GM12878 (cell line): ENCODE measurements at regions not wholly inside any gene's neighbourhood (a gene's known extent, or its start where the extent isn't known, plus 50 kb on each side); places are given as distances from the start of the nearest gene placed in this dataset.

ENCODE experiments used
- ATAC-seq: fragments of 200-7000 bp; cut with Tn5 transposase; 3 replicates; pipeline ENCODE4 v1.9.1; 2020; ENCODE audit warnings: mild to moderate bottlenecking, moderate library complexity
- BruUV-seq: library from RNA; stranded (reverse); fragments of 400-500 nt; replicated peaks from 2 replicates; lab custom pipeline; 2021; lab: Mats Ljungman, UMichigan
- CTCF ChIA-PET: fragments of 300-600 bp; sonication (Branson Sonifier 250); formaldehyde crosslinking; extraction: SDS; loops from one replicate; lab custom pipeline; 2021; ENCODE audit warnings: inconsistent platforms; lab: Yijun Ruan, JAX
- POLR2A ChIA-PET: fragments of 350-600 bp; formaldehyde crosslinking; extraction: SDS; loops from one replicate; lab custom pipeline; 2021; ENCODE audit warnings: inconsistent platforms; lab: Charles Lee
- RAD21 ChIA-PET: fragments of 300-600 bp; sonication (Branson Sonifier 250); formaldehyde crosslinking; loops from one replicate; lab custom pipeline; 2023; ENCODE audit warnings: antibody characterized with exemption; ENCODE audit not compliant: unreplicated experiment; lab: Charles Lee
- SMC1A ChIA-PET: fragments of 300-600 bp; sonication (Branson Sonifier 250); formaldehyde crosslinking; loops from one replicate; lab custom pipeline; 2023; ENCODE audit not compliant: unreplicated experiment, uncharacterized antibody; lab: Charles Lee
- DNase-seq: peaks from one replicate; pipeline ENCODE4 v3.0.0-alpha.2; 2011; ENCODE audit warnings: low read depth, low spot score
- FAIRE-seq: peaks from 3 replicates; lab custom pipeline; 2011; peaks lifted over from hg19 to GRCh38; lab: Jason Lieb, UNC
- H2AFZ ChIP-seq: 2 replicates; pipeline ENCODE4 v1.6.0; 2011; ENCODE audit warnings: low read depth, low read length, control low read depth; ENCODE audit not compliant: control insufficient read depth
- H3K27ac ChIP-seq: 2 replicates; pipeline ENCODE4 v1.5.1; 2011; ENCODE audit warnings: control low read depth; ENCODE audit not compliant: control insufficient read depth, insufficient read depth
- H3K27me3 ChIP-seq, 2 experiments: replicated peaks in 1 of 2; 2 replicates each; pipeline versions ENCODE4 v1.6.0 to v1.6.1; 2011; ENCODE audit warnings: low read length in 1 of 2; ENCODE audit not compliant: control insufficient read depth in 2 of 2, insufficient read depth in 2 of 2
- H3K36me3 ChIP-seq, 2 experiments: 2 replicates each; pipeline ENCODE4 v1.5.1; 2011; ENCODE audit warnings: low read length in 1 of 2; ENCODE audit not compliant: control insufficient read depth in 2 of 2, insufficient read depth in 2 of 2
- H3K4me1 ChIP-seq: 2 replicates; pipeline ENCODE4 v1.6.1; 2011; ENCODE audit warnings: mild to moderate bottlenecking, low read length, moderate library complexity, mixed read lengths; ENCODE audit not compliant: control insufficient read depth, insufficient read depth
- H3K4me2 ChIP-seq: 2 replicates; pipeline ENCODE4 v1.6.0; 2011; ENCODE audit warnings: control low read depth; ENCODE audit not compliant: control insufficient read depth, insufficient read depth
- H3K4me3 ChIP-seq: fragments of 200-600 bp; sonication (generic); 2 replicates; pipeline ENCODE4 v1.5.1; 2016
- H3K79me2 ChIP-seq: 2 replicates; pipeline ENCODE4 v1.6.0; 2011; ENCODE audit warnings: low read length; ENCODE audit not compliant: control insufficient read depth, insufficient read depth
- H3K9ac ChIP-seq: 2 replicates; pipeline ENCODE4 v1.8.0; 2011; ENCODE audit warnings: low read length, control low read depth, mixed read lengths; ENCODE audit not compliant: control insufficient read depth, insufficient read depth
- H3K9me3 ChIP-seq: replicated peaks from 3 replicates; pipeline ENCODE4 v1.5.1; 2011; ENCODE audit warnings: mild to moderate bottlenecking, low read length; ENCODE audit not compliant: control insufficient read depth, insufficient read depth
- H4K20me1 ChIP-seq: 2 replicates; pipeline ENCODE4 v1.6.0; 2011; ENCODE audit not compliant: control insufficient read depth, insufficient read depth
- ATF7 ChIP-seq: fragments of 450-650 bp; IDR thresholded peaks from 2 replicates; pipeline ENCODE4 v1.6.1; 2016; ENCODE audit warnings: low read depth, mild to moderate bottlenecking
- BHLHE40 ChIP-seq, 2 experiments: fragments of 450-650 bp in 1 of 2; IDR thresholded peaks; 2 replicates each; pipeline ENCODE4 v1.6.1; 2011 to 2017; ENCODE audit warnings: low read depth in 2 of 2, borderline replicate concordance in 1 of 2, improper control_type of control experiment in 1 of 2, low read length in 1 of 2, mild to moderate bottlenecking in 1 of 2
- BRCA1 ChIP-seq: IDR thresholded peaks from 2 replicates; pipeline ENCODE4 v1.6.1; 2011; ENCODE audit warnings: low read depth, low read length, improper control_type of control experiment
- DPF2 ChIP-seq: fragments of 450-650 bp; IDR thresholded peaks from 2 replicates; pipeline ENCODE4 v1.6.1; 2017; ENCODE audit warnings: mild to moderate bottlenecking
- KLF5 ChIP-seq: fragments of 450-650 bp; IDR thresholded peaks from 2 replicates; pipeline ENCODE4 v1.6.1; 2014; ENCODE audit warnings: mild to moderate bottlenecking; ENCODE audit not compliant: partially characterized antibody
- MTA2 ChIP-seq: fragments of 450-650 bp; IDR thresholded peaks from 2 replicates; pipeline ENCODE4 v1.6.1; 2016; ENCODE audit warnings: low read depth, mild to moderate bottlenecking, moderate library complexity
- PAX5 ChIP-seq: IDR thresholded peaks from 2 replicates; pipeline ENCODE4 v1.6.1; 2011; ENCODE audit warnings: low read depth, low read length, borderline replicate concordance
- POLR2A ChIP-seq: IDR thresholded peaks from 2 replicates; pipeline ENCODE4 v1.6.1; 2011; ENCODE audit warnings: low read depth, mild to moderate bottlenecking, low read length
- SIN3A ChIP-seq: IDR thresholded peaks from 2 replicates; pipeline ENCODE4 v1.6.1; 2012; ENCODE audit warnings: low read depth, low read length, improper control_type of control experiment
- SMAD1 ChIP-seq: fragments of 450-650 bp; IDR thresholded peaks from 2 replicates; pipeline ENCODE4 v1.6.1; 2018; ENCODE audit warnings: mild to moderate bottlenecking, low read depth; ENCODE audit not compliant: partially characterized antibody
- TAF1 ChIP-seq: IDR thresholded peaks from 2 replicates; pipeline ENCODE4 v1.6.1; 2011; ENCODE audit warnings: mild to moderate bottlenecking, low read depth, low read length, borderline replicate concordance
- TARDBP ChIP-seq: IDR thresholded peaks from 2 replicates; pipeline ENCODE4 v1.6.1; 2016; ENCODE audit warnings: borderline replicate concordance
- TCF7 ChIP-seq: IDR thresholded peaks from 2 replicates; pipeline ENCODE4 v1.6.1; 2014; ENCODE audit warnings: antibody characterized with exemption, borderline replicate concordance
- WGBS: methylation state at CpG from one replicate; pipeline ENCODE4 v1.1.6; 2016; ENCODE audit warnings: low lambda C conversion rate; ENCODE audit not compliant: insufficient replicate concordance, insufficient coverage; ENCODE audit errors: missing lambda C conversion rate; 5-methylcytosine and 5-hydroxymethylcytosine counted together
- in situ Hi-C: fragments of 300-500 bp; cut with MboI; formaldehyde crosslinking; loops from 9 replicates; pipeline ENCODE4 v1.14.3; 2018; ENCODE audit warnings: mixed read lengths
- intact Hi-C: fragments of 100-400 bp; cut with micrococcal nuclease; formaldehyde crosslinking; loops from one replicate; pipeline ENCODE4 v1.14.2; 2022; ENCODE audit not compliant: unreplicated experiment
- TF ChIP-seq, protein P1 (sequence below): IDR thresholded peaks from 2 replicates; pipeline ENCODE4 v1.6.1; 2011; ENCODE audit warnings: low read depth, mild to moderate bottlenecking, low read length, moderate library complexity, borderline replicate concordance; ENCODE audit errors: extremely low read depth
- TF ChIP-seq, protein P2 (sequence below): fragments of 450-650 bp; formaldehyde crosslinking; IDR thresholded peaks from 2 replicates; pipeline ENCODE4 v1.4.0; 2022; ENCODE audit warnings: mild to moderate bottlenecking, moderate library complexity
- TF ChIP-seq, protein P3 (sequence below): fragments of 450-650 bp; IDR thresholded peaks from 2 replicates; pipeline ENCODE4 v1.6.1; 2018; ENCODE audit warnings: borderline replicate concordance, mild to moderate bottlenecking; ENCODE audit not compliant: partially characterized antibody
- TF ChIP-seq, protein P4 (sequence below): IDR thresholded peaks from 2 replicates; pipeline ENCODE4 v1.6.1; 2012; ENCODE audit warnings: low read length, inconsistent platforms

GRCh38 chrX:7606039-7606652, 236.8 kb upstream of the VCX start:
- FAIRE-seq (no peak), ATAC-seq (no peak), DNase-seq (no peak)
- RAD21 ChIA-PET, result no interaction called here
- Histone ChIP-seq H3K79me2 (no peaks in the 10 kb centered on the region), H3K27ac (no peak overlapping the region), H3K4me2 (no peak overlapping the region), H2AFZ (no peak overlapping the region), H3K27me3 (no peaks in the 10 kb centered on the region), H4K20me1 (no peaks in the 10 kb centered on the region), H3K4me3 (no peak overlapping the region), H3K9me3 (no peaks in the 10 kb centered on the region; the same call in 2 of the 3 replicates), H3K9ac (no peak overlapping the region), H3K36me3 (no peaks in the 10 kb centered on the region), H3K4me1 (no peaks in the 10 kb centered on the region)
- intact Hi-C loops (no loop called here), in situ Hi-C loops (no loop called here)
- no TSS peak for BruUV-seq
- WGBS, result 10% methylated on average over 7 of the region's 7 CpGs
- POLR2A ChIA-PET, result no interaction called here
- SMC1A ChIA-PET, result no interaction called here
- CTCF ChIA-PET, result no interaction called here
- TF ChIP-seq POLR2A (no peak), BHLHE40 (IDR thresholded peaks at IDR 0.05; ENCODE audit: borderline replicate concordance in 1 of 2, low read depth in 2 of 2, low read length in 1 of 2) (peak in 1 of 2 experiments; percentile 40; a peak in 1 of 4 replicates), BRCA1 (no peak), MTA2 (peak; percentile 67), SMAD1 (no peak), TARDBP (no peak), PAX5 (no peak), TCF7 (no peak), TAF1 (no peak), DPF2 (peak; percentile 52; the same call in 1 of the 2 replicates), SIN3A (no peak), KLF5 (no peak), ATF7 (peak; percentile 42; the same call in 1 of the 2 replicates)
- TF ChIP-seq, protein P1, sequence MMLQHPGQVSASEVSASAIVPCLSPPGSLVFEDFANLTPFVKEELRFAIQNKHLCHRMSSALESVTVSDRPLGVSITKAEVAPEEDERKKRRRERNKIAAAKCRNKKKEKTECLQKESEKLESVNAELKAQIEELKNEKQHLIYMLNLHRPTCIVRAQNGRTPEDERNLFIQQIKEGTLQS, result no peak
- TF ChIP-seq, protein P2, sequence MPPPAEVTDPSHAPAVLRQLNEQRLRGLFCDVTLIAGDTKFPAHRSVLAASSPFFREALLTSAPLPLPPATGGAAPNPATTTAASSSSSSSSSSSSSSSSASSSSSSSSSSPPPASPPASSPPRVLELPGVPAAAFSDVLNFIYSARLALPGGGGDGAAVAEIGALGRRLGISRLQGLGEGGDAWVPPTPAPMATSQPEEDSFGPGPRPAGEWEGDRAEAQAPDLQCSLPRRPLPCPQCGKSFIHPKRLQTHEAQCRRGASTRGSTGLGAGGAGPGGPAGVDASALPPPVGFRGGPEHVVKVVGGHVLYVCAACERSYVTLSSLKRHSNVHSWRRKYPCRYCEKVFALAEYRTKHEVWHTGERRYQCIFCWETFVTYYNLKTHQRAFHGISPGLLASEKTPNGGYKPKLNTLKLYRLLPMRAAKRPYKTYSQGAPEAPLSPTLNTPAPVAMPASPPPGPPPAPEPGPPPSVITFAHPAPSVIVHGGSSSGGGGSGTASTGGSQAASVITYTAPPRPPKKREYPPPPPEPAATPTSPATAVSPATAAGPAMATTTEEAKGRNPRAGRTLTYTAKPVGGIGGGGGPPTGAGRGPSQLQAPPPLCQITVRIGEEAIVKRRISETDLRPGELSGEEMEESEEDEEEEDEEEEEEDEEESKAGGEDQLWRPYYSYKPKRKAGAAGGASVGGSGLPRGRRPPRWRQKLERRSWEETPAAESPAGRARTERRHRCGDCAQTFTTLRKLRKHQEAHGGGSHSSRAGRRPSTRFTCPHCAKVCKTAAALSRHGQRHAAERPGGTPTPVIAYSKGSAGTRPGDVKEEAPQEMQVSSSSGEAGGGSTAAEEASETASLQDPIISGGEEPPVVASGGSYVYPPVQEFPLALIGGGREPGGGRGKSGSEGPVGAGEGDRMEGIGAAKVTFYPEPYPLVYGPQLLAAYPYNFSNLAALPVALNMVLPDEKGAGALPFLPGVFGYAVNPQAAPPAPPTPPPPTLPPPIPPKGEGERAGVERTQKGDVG, result no peak
- TF ChIP-seq, protein P3, sequence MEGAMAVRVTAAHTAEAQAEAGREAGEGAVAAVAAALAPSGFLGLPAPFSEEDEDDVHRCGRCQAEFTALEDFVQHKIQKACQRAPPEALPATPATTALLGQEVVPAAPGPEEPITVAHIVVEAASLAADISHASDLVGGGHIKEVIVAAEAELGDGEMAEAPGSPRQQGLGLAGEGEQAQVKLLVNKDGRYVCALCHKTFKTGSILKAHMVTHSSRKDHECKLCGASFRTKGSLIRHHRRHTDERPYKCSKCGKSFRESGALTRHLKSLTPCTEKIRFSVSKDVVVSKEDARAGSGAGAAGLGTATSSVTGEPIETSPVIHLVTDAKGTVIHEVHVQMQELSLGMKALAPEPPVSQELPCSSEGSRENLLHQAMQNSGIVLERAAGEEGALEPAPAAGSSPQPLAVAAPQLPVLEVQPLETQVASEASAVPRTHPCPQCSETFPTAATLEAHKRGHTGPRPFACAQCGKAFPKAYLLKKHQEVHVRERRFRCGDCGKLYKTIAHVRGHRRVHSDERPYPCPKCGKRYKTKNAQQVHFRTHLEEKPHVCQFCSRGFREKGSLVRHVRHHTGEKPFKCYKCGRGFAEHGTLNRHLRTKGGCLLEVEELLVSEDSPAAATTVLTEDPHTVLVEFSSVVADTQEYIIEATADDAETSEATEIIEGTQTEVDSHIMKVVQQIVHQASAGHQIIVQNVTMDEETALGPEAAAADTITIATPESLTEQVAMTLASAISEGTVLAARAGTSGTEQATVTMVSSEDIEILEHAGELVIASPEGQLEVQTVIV, result no peak
- TF ChIP-seq, protein P4, sequence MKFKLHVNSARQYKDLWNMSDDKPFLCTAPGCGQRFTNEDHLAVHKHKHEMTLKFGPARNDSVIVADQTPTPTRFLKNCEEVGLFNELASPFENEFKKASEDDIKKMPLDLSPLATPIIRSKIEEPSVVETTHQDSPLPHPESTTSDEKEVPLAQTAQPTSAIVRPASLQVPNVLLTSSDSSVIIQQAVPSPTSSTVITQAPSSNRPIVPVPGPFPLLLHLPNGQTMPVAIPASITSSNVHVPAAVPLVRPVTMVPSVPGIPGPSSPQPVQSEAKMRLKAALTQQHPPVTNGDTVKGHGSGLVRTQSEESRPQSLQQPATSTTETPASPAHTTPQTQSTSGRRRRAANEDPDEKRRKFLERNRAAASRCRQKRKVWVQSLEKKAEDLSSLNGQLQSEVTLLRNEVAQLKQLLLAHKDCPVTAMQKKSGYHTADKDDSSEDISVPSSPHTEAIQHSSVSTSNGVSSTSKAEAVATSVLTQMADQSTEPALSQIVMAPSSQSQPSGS, result no peak
